ENCODE measurements at regions not wholly inside any gene's neighbourhood (a gene's known extent, or its start where the extent isn't known, plus 50 kb on each side); places are given as distances from the start of the nearest gene placed in this dataset.

DNA sequence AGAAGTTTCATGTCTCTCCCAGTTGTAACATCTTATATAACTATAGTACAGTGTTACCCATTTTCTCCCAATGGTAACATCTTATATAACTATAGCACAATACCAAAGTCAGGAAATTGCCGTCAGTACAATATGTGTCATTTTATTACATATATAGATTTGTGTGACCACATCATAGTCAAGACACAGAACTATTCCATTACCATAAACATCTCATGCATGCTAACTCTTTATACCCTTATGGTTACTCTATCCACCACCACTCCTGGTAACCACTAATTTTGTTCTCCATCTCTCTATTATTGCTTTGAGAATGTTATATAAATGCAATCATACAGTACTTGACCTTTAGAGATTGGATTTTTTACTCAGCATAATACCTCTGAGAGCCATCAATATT is 120.7 kb downstream of the BACH1 start (continued):
- no peak for TF ChIP-seq DNMT1 (CRISPR knock-in tag; IDR thresholded peaks at IDR 0.05)

- no peaks in the 10 kb centered on the region for H4K20me1 ChIP-seq (ENCODE audit: insufficient read depth, low read length)
- intact Hi-C loops (cut with micrococcal nuclease; ENCODE audit: unreplicated experiment) = no loop called here
- H3K9me3 ChIP-seq (ENCODE audit: low read length) = no peaks in the 10 kb centered on the region
- CTCF ChIA-PET (ENCODE audit: low intra/inter-chr PET ratio, low total read pairs) = no interaction called here
- no peak for ATAC-seq
- POLR2A ChIA-PET = no interaction called here
- H3K36me3 ChIP-seq (replicated peaks in 1 of 2; ENCODE audit: control insufficient read depth in 1 of 2, insufficient read depth in 2 of 2, low read length in 2 of 2) = no peaks in the 10 kb centered on the region
- FAIRE-seq = no peak
- H3K27ac ChIP-seq (ENCODE audit: extremely low read length, insufficient read depth, low read length) = no peak overlapping the region
- in situ Hi-C loops (cut with HindIII; ENCODE audit: extremely low pct_ligation_motif_present, low pct_unique_long_range_greater_than_20kb) = no loop called here
- TF ChIP-seq ZNF83 (CRISPR knock-in tag; IDR thresholded peaks at IDR 0.05; ENCODE audit: borderline replicate concordance) = no peak
- no peak for TF ChIP-seq NFYC (CRISPR knock-in tag; IDR thresholded peaks at IDR 0.05)
- no peak for TF ChIP-seq ZBTB14 (CRISPR knock-in tag; IDR thresholded peaks at IDR 0.05)
- no peak for TF ChIP-seq REST (IDR thresholded peaks at IDR 0.05; ENCODE audit: borderline replicate concordance in 1 of 2, low read depth in 1 of 2, low read length in 2 of 2)
- TF ChIP-seq CAMTA2 (CRISPR knock-in tag; IDR thresholded peaks at IDR 0.05; ENCODE audit: borderline replicate concordance) = no peak
- H3K9ac ChIP-seq (ENCODE audit: insufficient read depth, low read depth, low read length) = no peak overlapping the region
- no TSS peak for BruUV-seq (replicated peaks)
- H3K4me3 ChIP-seq (replicated peaks in 1 of 3; ENCODE audit: insufficient read depth in 1 of 3, low read depth in 2 of 3, low read length in 3 of 3) = no peak overlapping the region
- H3K27me3 ChIP-seq (ENCODE audit: control insufficient read depth in 1 of 2, insufficient read depth in 2 of 2, low read length in 2 of 2) = no peaks in the 10 kb centered on the region
- 49% methylated on average over 2 of the region's 2 CpGs for WGBS (ENCODE audit: low lambda C conversion rate)
- no peak overlapping the region for H2AFZ ChIP-seq (ENCODE audit: low read length)
- no peaks in the 10 kb centered on the region for H3K79me2 ChIP-seq (ENCODE audit: insufficient read depth, low read length)
- H3K4me1 ChIP-seq (ENCODE audit: insufficient read depth, low read length) = no peaks in the 10 kb centered on the region
- no peak for DNase-seq (ENCODE audit: low spot score)
- H3K4me2 ChIP-seq (ENCODE audit: low read depth, low read length) = no peak overlapping the region
Observed at GRCh38 chr21:29423099-29423870, 124.6 kb downstream of the BACH1 start.

Data from HepG2 (cell line).